Dedifferentiated amniotic fluid mesenchymal stem cell (primary cell): ENCODE measurements at regions not wholly inside any gene's neighbourhood (a gene's known extent, or its start where the extent isn't known, plus 50 kb on each side); places are given as distances from the start of the nearest gene placed in this dataset.
A peak's percentile ranks its signal among the peaks of the same experiment; 100 is the strongest.
"Not testable (repeated sequence)": the region's sequence is repeated elsewhere in the genome, so short reads cannot be mapped to it uniquely, and the experiment has no call there.

Experiments used
- DNase-seq: peaks from one replicate; pipeline ENCODE4 v3.0.0-alpha.2; 2016; ENCODE audit errors: extremely low spot score

- no peak for DNase-seq
Observed at GRCh38 chr21:34219334-34220060, 144.3 kb upstream of the KCNE2 start.

- DNase-seq = no peak
Observed at GRCh38 chr21:34220556-34221195, 143.1 kb upstream of the KCNE2 start.

GRCh38 chr21:34221331-34222030 lies 142.3 kb upstream of the KCNE2 start:
- DNase-seq = peak; percentile 48

- DNase-seq = no peak
Observed at GRCh38 chr21:34222031-34222335, 141.8 kb upstream of the KCNE2 start.

GRCh38 chr21:34223376-34223775 lies 140.4 kb upstream of the KCNE2 start:
- DNase-seq = no peak

GRCh38 chr21:34227386-34227852 lies 136.4 kb upstream of the KCNE2 start:
- no peak for DNase-seq

- no peak for DNase-seq
Observed at GRCh38 chr21:34228792-34229191, 135.0 kb upstream of the KCNE2 start.

- DNase-seq = no peak
Observed at GRCh38 chr21:34229353-34229752, 134.5 kb upstream of the KCNE2 start.

GRCh38 chr21:34233741-34234140 lies 130.1 kb upstream of the KCNE2 start:
- DNase-seq = not testable (repeated sequence)

- DNase-seq = no peak
Observed at GRCh38 chr21:34235514-34235913, 128.3 kb upstream of the KCNE2 start.

- no peak for DNase-seq
Observed at GRCh38 chr21:34242973-34243372, 120.8 kb upstream of the KCNE2 start.

- DNase-seq = no peak
Observed at GRCh38 chr21:34243562-34243961, 120.2 kb upstream of the KCNE2 start.

GRCh38 chr21:34252751-34253150 lies 111.1 kb upstream of the KCNE2 start:
- DNase-seq = no peak

- DNase-seq = no peak
Observed at GRCh38 chr21:34255073-34255472, 108.7 kb upstream of the KCNE2 start.

- DNase-seq = no peak
Observed at GRCh38 chr21:34260277-34261008, 103.4 kb upstream of the KCNE2 start.

- DNase-seq = no peak
Observed at GRCh38 chr21:34261841-34262468, 101.9 kb upstream of the KCNE2 start.

- no peak for DNase-seq
Observed at GRCh38 chr21:34262469-34262845, 101.3 kb upstream of the KCNE2 start.

GRCh38 chr21:34263629-34264028 lies 100.2 kb upstream of the KCNE2 start:
- DNase-seq = no peak

GRCh38 chr21:34266351-34266750 lies 97.5 kb upstream of the KCNE2 start:
- DNase-seq = no peak

GRCh38 chr21:34268493-34268892 lies 95.3 kb upstream of the KCNE2 start:
- DNase-seq = no peak

GRCh38 chr21:34270411-34270810 lies 93.4 kb upstream of the KCNE2 start:
- no peak for DNase-seq
